ENCODE measurements at regions not wholly inside any gene's neighbourhood (a gene's known extent, or its start where the extent isn't known, plus 50 kb on each side); places are given as distances from the start of the nearest gene placed in this dataset.

DNA sequence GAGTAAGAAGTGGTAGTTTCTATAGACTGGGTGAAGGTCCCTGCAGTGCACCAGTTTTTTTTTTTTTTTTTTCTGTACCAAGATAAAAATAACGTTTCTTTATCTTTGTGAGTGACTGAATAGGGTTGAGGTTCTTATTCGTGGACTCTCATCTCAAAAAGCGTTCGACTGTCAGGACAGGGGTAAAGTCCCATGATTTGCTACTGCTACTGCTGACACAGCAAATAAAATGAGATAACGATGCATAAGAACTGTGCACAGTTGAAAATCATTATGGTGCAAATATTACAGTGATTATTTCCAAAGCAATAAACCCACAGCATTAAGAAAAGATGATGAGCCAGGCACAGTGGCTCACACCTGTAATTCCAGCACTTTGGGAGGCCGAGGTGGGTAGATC, 482.0 kb upstream of the CHST9 start:
- no peaks in the 10 kb centered on the region for H3K9me3 ChIP-seq
- DNase-seq, result no peak
- WGBS, 5 donors, result 48 to 60% (median 53%) methylated on average over 6 of the region's 6 CpGs
- no peak overlapping the region for H3K27ac ChIP-seq
- no peaks in the 10 kb centered on the region for H3K36me3 ChIP-seq
- TF ChIP-seq EP300 (IDR thresholded peaks at IDR 0.05), result no peak
- no peak for TF ChIP-seq POLR2AphosphoS5 (IDR thresholded peaks at IDR 0.05)
- TF ChIP-seq POLR2A (IDR thresholded peaks at IDR 0.05), result no peak
- TF ChIP-seq, protein P1, sequence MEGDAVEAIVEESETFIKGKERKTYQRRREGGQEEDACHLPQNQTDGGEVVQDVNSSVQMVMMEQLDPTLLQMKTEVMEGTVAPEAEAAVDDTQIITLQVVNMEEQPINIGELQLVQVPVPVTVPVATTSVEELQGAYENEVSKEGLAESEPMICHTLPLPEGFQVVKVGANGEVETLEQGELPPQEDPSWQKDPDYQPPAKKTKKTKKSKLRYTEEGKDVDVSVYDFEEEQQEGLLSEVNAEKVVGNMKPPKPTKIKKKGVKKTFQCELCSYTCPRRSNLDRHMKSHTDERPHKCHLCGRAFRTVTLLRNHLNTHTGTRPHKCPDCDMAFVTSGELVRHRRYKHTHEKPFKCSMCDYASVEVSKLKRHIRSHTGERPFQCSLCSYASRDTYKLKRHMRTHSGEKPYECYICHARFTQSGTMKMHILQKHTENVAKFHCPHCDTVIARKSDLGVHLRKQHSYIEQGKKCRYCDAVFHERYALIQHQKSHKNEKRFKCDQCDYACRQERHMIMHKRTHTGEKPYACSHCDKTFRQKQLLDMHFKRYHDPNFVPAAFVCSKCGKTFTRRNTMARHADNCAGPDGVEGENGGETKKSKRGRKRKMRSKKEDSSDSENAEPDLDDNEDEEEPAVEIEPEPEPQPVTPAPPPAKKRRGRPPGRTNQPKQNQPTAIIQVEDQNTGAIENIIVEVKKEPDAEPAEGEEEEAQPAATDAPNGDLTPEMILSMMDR (IDR thresholded peaks at IDR 0.05), result no peak
- no peak overlapping the region for H3K4me3 ChIP-seq
- no peaks in the 10 kb centered on the region for H3K27me3 ChIP-seq
- H3K4me1 ChIP-seq, result no peaks in the 10 kb centered on the region
- intact Hi-C loops (cut with DNase I; ENCODE audit: low total_unique reads), result no loop called here

DNA sequence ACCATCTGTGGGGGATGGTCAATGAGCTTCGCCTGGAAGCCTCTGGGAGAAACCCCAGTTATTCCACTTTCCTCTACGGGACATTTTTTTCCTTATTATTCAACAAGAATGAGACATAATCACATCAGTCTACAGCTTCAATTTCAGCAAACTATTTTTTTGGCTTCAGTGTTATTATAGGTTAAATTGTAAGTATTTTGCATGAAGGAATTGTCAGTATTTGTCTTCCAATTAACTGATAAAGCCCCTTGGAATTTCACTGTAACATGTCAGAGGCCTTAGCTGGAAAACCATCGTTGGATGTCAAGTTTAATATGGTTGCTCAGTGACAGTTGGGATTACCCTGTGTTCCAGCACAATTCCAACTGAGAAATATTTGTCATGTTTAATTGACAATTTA, 480.9 kb upstream of the CHST9 start:
- no peak overlapping the region for H3K27ac ChIP-seq
- intact Hi-C loops (cut with DNase I; ENCODE audit: low total_unique reads), result no loop called here
- no peaks in the 10 kb centered on the region for H3K27me3 ChIP-seq
- H3K9me3 ChIP-seq, result no peaks in the 10 kb centered on the region
- H3K4me3 ChIP-seq, result no peak overlapping the region
- no peak for TF ChIP-seq EP300 (IDR thresholded peaks at IDR 0.05)
- TF ChIP-seq POLR2AphosphoS5 (IDR thresholded peaks at IDR 0.05), result no peak
- TF ChIP-seq, protein P1 (IDR thresholded peaks at IDR 0.05), result no peak
- TF ChIP-seq POLR2A (IDR thresholded peaks at IDR 0.05), result no peak
- 72 to 81% (median 75%) methylated on average over 3 of the region's 3 CpGs for WGBS, 5 donors
- no peaks in the 10 kb centered on the region for H3K36me3 ChIP-seq
- no peak for DNase-seq
- no peaks in the 10 kb centered on the region for H3K4me1 ChIP-seq

DNA sequence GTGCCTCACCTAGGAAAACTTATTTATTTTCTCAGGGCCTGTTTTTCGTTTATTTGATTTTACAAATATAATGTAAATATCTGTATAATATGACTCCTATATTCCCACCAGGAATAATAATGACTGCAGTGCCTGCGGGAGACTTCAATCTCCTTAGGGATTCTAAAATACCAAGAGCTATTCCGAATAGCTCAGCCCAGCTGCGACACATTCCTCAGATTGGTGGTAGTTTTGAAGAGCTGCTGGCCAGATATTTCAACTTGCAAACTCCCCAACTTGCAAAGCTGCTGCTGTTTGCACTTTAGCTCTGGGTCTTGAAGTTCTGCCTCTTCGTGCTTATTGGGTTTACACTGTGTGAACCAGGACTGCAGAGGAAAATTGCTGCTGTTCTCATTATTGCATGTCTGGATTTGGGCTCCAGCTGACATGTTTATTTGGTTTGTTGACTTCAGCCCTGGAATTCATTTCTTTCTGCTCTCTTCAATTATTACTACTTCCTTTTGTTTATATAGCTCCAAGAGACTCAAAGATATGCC, 480.2 kb upstream of the CHST9 start:
- H3K27ac ChIP-seq, result no peak overlapping the region
- no peak for TF ChIP-seq POLR2AphosphoS5 (IDR thresholded peaks at IDR 0.05)
- TF ChIP-seq, protein P1 (IDR thresholded peaks at IDR 0.05), result no peak
- TF ChIP-seq EP300 (IDR thresholded peaks at IDR 0.05), result no peak
- TF ChIP-seq POLR2A (IDR thresholded peaks at IDR 0.05), result no peak
- H3K4me3 ChIP-seq, result no peak overlapping the region
- no peak for DNase-seq
- WGBS, 5 donors, result 44 to 69% (median 65%) methylated on average over 5 of the region's 5 CpGs
- no peaks in the 10 kb centered on the region for H3K27me3 ChIP-seq
- H3K4me1 ChIP-seq, result no peaks in the 10 kb centered on the region
- H3K9me3 ChIP-seq, result no peaks in the 10 kb centered on the region
- intact Hi-C loops (cut with DNase I; ENCODE audit: low total_unique reads), result no loop called here
- no peaks in the 10 kb centered on the region for H3K36me3 ChIP-seq

DNA sequence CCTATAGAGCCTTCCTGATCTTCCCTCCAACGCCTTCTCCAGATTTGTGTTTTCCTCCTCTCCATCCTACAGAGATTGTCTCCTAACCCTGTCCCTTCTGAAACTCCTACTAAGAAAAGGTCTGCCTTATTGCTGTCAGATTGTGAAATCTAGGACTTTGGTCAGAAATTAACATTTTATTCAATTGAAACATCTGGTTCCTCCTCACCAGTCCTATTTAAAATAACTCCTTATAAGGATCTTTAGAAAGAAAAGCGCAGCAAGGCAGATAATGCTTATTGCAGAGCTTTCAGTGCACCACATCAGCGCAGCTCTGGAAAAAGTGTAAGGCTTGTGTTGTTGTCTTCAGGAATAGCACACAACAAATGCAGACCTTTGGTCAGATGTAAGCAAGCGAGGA, 477.8 kb upstream of the CHST9 start:
- no peak for DNase-seq
- Histone ChIP-seq H3K27ac (no peak overlapping the region), H3K27me3 (no peaks in the 10 kb centered on the region), H3K4me1 (no peaks in the 10 kb centered on the region), H3K9me3 (no peaks in the 10 kb centered on the region), H3K36me3 (no peaks in the 10 kb centered on the region), H3K4me3 (no peak overlapping the region)
- WGBS, 5 donors, result 89 to 93% (median 90%) methylated on average over 4 of the region's 4 CpGs
- TF ChIP-seq, protein P1 (IDR thresholded peaks at IDR 0.05), result no peak
- no peak for TF ChIP-seq POLR2AphosphoS5 (IDR thresholded peaks at IDR 0.05)
- TF ChIP-seq POLR2A (IDR thresholded peaks at IDR 0.05), result no peak
- no peak for TF ChIP-seq EP300 (IDR thresholded peaks at IDR 0.05)
- intact Hi-C loops (cut with DNase I; ENCODE audit: low total_unique reads), result no loop called here
